Nephron progenitor cell (in vitro differentiated cells): ENCODE measurements at regions not wholly inside any gene's neighbourhood (a gene's known extent, or its start where the extent isn't known, plus 50 kb on each side); places are given as distances from the start of the nearest gene placed in this dataset.

Experiments
- DNase-seq: peaks from one replicate; pipeline ENCODE4 v3.0.0; 2021
- H3K27ac Mint-ChIP-seq: 2 replicates; pipeline ENCODE4 v1.8.0; 2021; ENCODE audit warnings: mild to moderate bottlenecking, moderate library complexity, mixed read lengths
- H3K27me3 Mint-ChIP-seq: 2 replicates; pipeline ENCODE4 v1.8.0; 2021; ENCODE audit warnings: mild to moderate bottlenecking, low read depth, mixed read lengths; ENCODE audit not compliant: poor library complexity
- H3K36me3 Mint-ChIP-seq: 2 replicates; pipeline ENCODE4 v1.8.0; 2021; ENCODE audit warnings: low read depth, mixed read lengths
- H3K4me1 Mint-ChIP-seq: 2 replicates; pipeline ENCODE4 v1.8.0; 2021; ENCODE audit warnings: mixed read lengths
- H3K4me3 Mint-ChIP-seq: 2 replicates; pipeline ENCODE4 v1.8.0; 2021; ENCODE audit warnings: mild to moderate bottlenecking, moderate library complexity, mixed read lengths
- H3K9me3 Mint-ChIP-seq: 2 replicates; pipeline ENCODE4 v1.8.0; 2021; ENCODE audit warnings: mild to moderate bottlenecking, moderate library complexity, mixed read lengths
- TF ChIP-seq, protein P1 (sequence below): fragments of 200-600 bp; sonication (generic); IDR thresholded peaks from 2 replicates; pipeline ENCODE4 v1.5.0; 2021; ENCODE audit warnings: antibody characterized with exemption

- peaks cover 7% of the 10 kb centered on the region for H3K9me3 Mint-ChIP-seq
- TF ChIP-seq, protein P1, sequence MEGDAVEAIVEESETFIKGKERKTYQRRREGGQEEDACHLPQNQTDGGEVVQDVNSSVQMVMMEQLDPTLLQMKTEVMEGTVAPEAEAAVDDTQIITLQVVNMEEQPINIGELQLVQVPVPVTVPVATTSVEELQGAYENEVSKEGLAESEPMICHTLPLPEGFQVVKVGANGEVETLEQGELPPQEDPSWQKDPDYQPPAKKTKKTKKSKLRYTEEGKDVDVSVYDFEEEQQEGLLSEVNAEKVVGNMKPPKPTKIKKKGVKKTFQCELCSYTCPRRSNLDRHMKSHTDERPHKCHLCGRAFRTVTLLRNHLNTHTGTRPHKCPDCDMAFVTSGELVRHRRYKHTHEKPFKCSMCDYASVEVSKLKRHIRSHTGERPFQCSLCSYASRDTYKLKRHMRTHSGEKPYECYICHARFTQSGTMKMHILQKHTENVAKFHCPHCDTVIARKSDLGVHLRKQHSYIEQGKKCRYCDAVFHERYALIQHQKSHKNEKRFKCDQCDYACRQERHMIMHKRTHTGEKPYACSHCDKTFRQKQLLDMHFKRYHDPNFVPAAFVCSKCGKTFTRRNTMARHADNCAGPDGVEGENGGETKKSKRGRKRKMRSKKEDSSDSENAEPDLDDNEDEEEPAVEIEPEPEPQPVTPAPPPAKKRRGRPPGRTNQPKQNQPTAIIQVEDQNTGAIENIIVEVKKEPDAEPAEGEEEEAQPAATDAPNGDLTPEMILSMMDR: no peak
- H3K4me1 Mint-ChIP-seq: no peaks in the 10 kb centered on the region
- H3K27ac Mint-ChIP-seq: no peak overlapping the region
- no peak for DNase-seq
- H3K27me3 Mint-ChIP-seq: no peaks in the 10 kb centered on the region
- no peaks in the 10 kb centered on the region for H3K36me3 Mint-ChIP-seq
- H3K4me3 Mint-ChIP-seq: no peak overlapping the region
These were observed 87.2 kb upstream of the NXPH2 start for GRCh38 chr2:138867341-138867740.

DNA sequence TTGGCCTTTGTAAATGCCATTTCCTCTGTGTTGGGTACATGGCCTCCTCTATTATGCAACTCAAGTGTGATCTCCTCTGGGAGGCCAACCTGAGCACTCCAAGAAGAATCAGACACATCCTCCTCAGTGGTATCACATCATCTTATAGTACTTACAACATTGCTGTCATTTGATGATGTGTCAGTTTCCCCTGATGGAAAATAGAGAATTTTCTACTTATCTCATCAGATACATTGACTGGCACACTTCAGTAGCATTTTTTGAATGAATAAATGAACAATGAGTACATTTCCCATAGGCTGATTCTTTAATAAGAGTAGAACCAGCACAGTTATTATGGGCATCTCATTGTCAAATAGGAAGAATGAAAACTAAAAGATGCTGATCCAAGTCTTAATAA, 86.6 kb upstream of the NXPH2 start:
- no peaks in the 10 kb centered on the region for H3K4me1 Mint-ChIP-seq
- peaks cover 6% of the 10 kb centered on the region for H3K9me3 Mint-ChIP-seq
- TF ChIP-seq, protein P1: no peak
- H3K27me3 Mint-ChIP-seq: no peaks in the 10 kb centered on the region
- no peak overlapping the region for H3K27ac Mint-ChIP-seq
- no peaks in the 10 kb centered on the region for H3K36me3 Mint-ChIP-seq
- H3K4me3 Mint-ChIP-seq: no peak overlapping the region
- DNase-seq: no peak

GRCh38 chr2:138853761-138854160, 73.6 kb upstream of the NXPH2 start:
- Mint-ChIP-seq H3K27me3 (peaks cover 2% of the 10 kb centered on the region), H3K4me3 (no peak overlapping the region), H3K9me3 (no peaks in the 10 kb centered on the region), H3K36me3 (no peaks in the 10 kb centered on the region), H3K4me1 (no peaks in the 10 kb centered on the region), H3K27ac (no peak overlapping the region)
- DNase-seq: no peak
- TF ChIP-seq, protein P1: no peak

DNA sequence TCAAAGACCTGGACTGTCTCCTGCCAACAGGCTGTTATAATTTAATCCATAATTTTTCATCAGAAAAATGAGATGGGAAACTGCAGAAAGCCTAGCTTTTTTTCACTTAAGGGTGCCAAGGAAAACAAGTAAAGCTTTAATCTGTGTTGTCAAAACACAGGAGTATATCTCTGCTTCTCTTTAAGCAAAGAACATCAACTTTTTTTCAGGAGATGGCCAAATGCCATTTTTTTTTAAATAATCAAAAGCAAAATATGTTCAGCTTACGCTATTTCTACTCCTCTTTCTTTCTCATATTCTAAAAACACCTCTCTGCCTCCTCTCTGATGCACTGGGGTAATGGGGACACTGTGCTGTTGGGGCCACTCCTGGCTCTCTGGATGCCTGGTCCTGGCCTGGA, 73.1 kb upstream of the NXPH2 start:
- H3K27me3 Mint-ChIP-seq: peaks cover 2% of the 10 kb centered on the region
- H3K4me1 Mint-ChIP-seq: no peaks in the 10 kb centered on the region
- DNase-seq: no peak
- H3K9me3 Mint-ChIP-seq: no peaks in the 10 kb centered on the region
- TF ChIP-seq, protein P1: no peak
- H3K36me3 Mint-ChIP-seq: no peaks in the 10 kb centered on the region
- no peak overlapping the region for H3K27ac Mint-ChIP-seq
- H3K4me3 Mint-ChIP-seq: no peak overlapping the region

- TF ChIP-seq, protein P1: peak; percentile 75
- DNase-seq: no peak
These were observed 66.1 kb upstream of the NXPH2 start for GRCh38 chr2:138846216-138846821.

GRCh38 chr2:138842341-138842740, 62.2 kb upstream of the NXPH2 start:
- DNase-seq: no peak
- Mint-ChIP-seq H3K27ac (no peak overlapping the region), H3K27me3 (no peaks in the 10 kb centered on the region), H3K9me3 (no peaks in the 10 kb centered on the region), H3K4me1 (no peaks in the 10 kb centered on the region), H3K36me3 (no peaks in the 10 kb centered on the region), H3K4me3 (no peak overlapping the region)
- TF ChIP-seq, protein P1: no peak

More at GRCh38 chr2:138846216-138846821, 66.1 kb upstream of the NXPH2 start:
- H3K27ac Mint-ChIP-seq: no peak overlapping the region
- no peaks in the 10 kb centered on the region for H3K27me3 Mint-ChIP-seq
- H3K4me1 Mint-ChIP-seq: no peaks in the 10 kb centered on the region
- H3K9me3 Mint-ChIP-seq: no peaks in the 10 kb centered on the region
- no peak overlapping the region for H3K4me3 Mint-ChIP-seq
- no peaks in the 10 kb centered on the region for H3K36me3 Mint-ChIP-seq
